Prostate gland (tissue), 2 donors: ENCODE measurements at regions not wholly inside any gene's neighbourhood (a gene's known extent, or its start where the extent isn't known, plus 50 kb on each side); places are given as distances from the start of the nearest gene placed in this dataset.

Source experiments
- DNase-seq: peaks from one replicate; pipeline ENCODE4 v3.0.0-alpha.2; 2019; ENCODE audit warnings: low spot score
- H3K27ac ChIP-seq, 2 donors: fragments of 200-600 bp; sonication (generic); 2 replicates each; pipeline ENCODE4 v1.5.1; 2017 to 2019
- H3K27me3 ChIP-seq: fragments of 200-600 bp; sonication (generic); replicated peaks from 2 replicates; pipeline ENCODE4 v1.5.1; 2019; ENCODE audit not compliant: insufficient read depth
- H3K36me3 ChIP-seq, 2 donors: fragments of 200-600 bp; sonication (generic); 1 replicate in 1 of 2; 2 replicates in 1 of 2; pipeline versions ENCODE4 v1.5.1 to v1.8.1; 2017 to 2019
- H3K4me1 ChIP-seq: fragments of 200-600 bp; sonication (generic); replicated peaks from 2 replicates; pipeline ENCODE4 v1.5.1; 2019
- H3K4me3 ChIP-seq, 2 donors: fragments of 200-600 bp; sonication (generic); 2 replicates each; pipeline ENCODE4 v1.5.1; 2017 to 2019
- H3K9me3 ChIP-seq: fragments of 200-600 bp; sonication (generic); 2 replicates; pipeline ENCODE4 v1.5.1; 2017
- CTCF ChIP-seq, 4 experiments: fragments of 200-600 bp in 2 of 4; fragments of 450-650 bp in 2 of 4; sonication (generic) in 2 of 4; IDR thresholded peaks; 1 replicate in 3 of 4; 2 replicates in 1 of 4; pipeline ENCODE4 v1.5.1; 2016 to 2019; ENCODE audit warnings: antibody characterized with exemption in 4 of 4, mild to moderate bottlenecking in 2 of 4, moderate library complexity in 2 of 4
- POLR2A ChIP-seq: fragments of 450-650 bp; IDR thresholded peaks from one replicate; pipeline ENCODE4 v1.6.1; 2016; ENCODE audit warnings: antibody characterized with exemption, mild to moderate bottlenecking
- POLR2AphosphoS5 ChIP-seq: sonication (generic); formaldehyde crosslinking; IDR thresholded peaks from one replicate; pipeline ENCODE4 v1.6.1; 2017; ENCODE audit warnings: antibody characterized with exemption
- WGBS: methylation state at CpG from one replicate; pipeline ENCODE4 v1.1.5; 2018; 5-methylcytosine and 5-hydroxymethylcytosine counted together
- intact Hi-C: fragments of 100-400 bp; cut with DNase I; formaldehyde crosslinking; loops from one replicate; pipeline ENCODE4 v1.14.2; 2022

- TF ChIP-seq CTCF (IDR thresholded peaks at IDR 0.05), result no peak
- TF ChIP-seq POLR2A, result no peak
- TF ChIP-seq POLR2AphosphoS5, result no peak
- H3K27ac ChIP-seq, result no peak overlapping the region
- 79% methylated on average over 3 of the region's 3 CpGs for WGBS
Measured at GRCh38 chr4:181959121-181959520, 284.1 kb upstream of the TENM3 start.

GRCh38 chr4:181960384-181960783, 282.8 kb upstream of the TENM3 start:
- Histone ChIP-seq H3K36me3 (no peaks in the 10 kb centered on the region), H3K9me3 (no peaks in the 10 kb centered on the region), H3K27ac (no peak overlapping the region), H3K4me1 (peaks cover 2% of the 10 kb centered on the region), H3K4me3 (no peak overlapping the region), H3K27me3 (no peaks in the 10 kb centered on the region)
- intact Hi-C loops, result no loop called here
- no peak for DNase-seq
- 90% methylated on average over 3 of the region's 3 CpGs for whole genome bisulfite sequencing
- TF ChIP-seq POLR2A, result no peak
- no peak for TF ChIP-seq POLR2AphosphoS5
- TF ChIP-seq CTCF (IDR thresholded peaks at IDR 0.05), result no peak

More at GRCh38 chr4:181959121-181959520, 284.1 kb upstream of the TENM3 start:
- no peak overlapping the region for H3K4me3 ChIP-seq
- intact Hi-C loops, result no loop called here
- no peaks in the 10 kb centered on the region for H3K36me3 ChIP-seq
- H3K27me3 ChIP-seq, result no peaks in the 10 kb centered on the region
- peaks cover 4% of the 10 kb centered on the region for H3K4me1 ChIP-seq
- DNase-seq, result no peak
- H3K9me3 ChIP-seq, result no peaks in the 10 kb centered on the region

GRCh38 chr4:181962321-181962720, 280.9 kb upstream of the TENM3 start:
- intact Hi-C loops, result no loop called here
- no peak for DNase-seq
- no peak for TF ChIP-seq CTCF (IDR thresholded peaks at IDR 0.05)
- TF ChIP-seq POLR2AphosphoS5, result no peak
- TF ChIP-seq POLR2A, result no peak
- Histone ChIP-seq H3K27me3 (no peaks in the 10 kb centered on the region), H3K4me1 (no peaks in the 10 kb centered on the region), H3K36me3 (no peaks in the 10 kb centered on the region), H3K27ac (no peak overlapping the region), H3K4me3 (no peak overlapping the region), H3K9me3 (no peaks in the 10 kb centered on the region)
- WGBS, result 29% methylated on average over 4 of the region's 4 CpGs

- no peaks in the 10 kb centered on the region for H3K27me3 ChIP-seq
- H3K4me1 ChIP-seq, result no peaks in the 10 kb centered on the region
- DNase-seq, result no peak
- H3K36me3 ChIP-seq, result no peaks in the 10 kb centered on the region
- no peak overlapping the region for H3K27ac ChIP-seq
- intact Hi-C loops, result no loop called here
- no peak overlapping the region for H3K4me3 ChIP-seq
- H3K9me3 ChIP-seq, result no peaks in the 10 kb centered on the region
- 63% methylated on average over 8 of the region's 8 CpGs for whole genome bisulfite sequencing
- TF ChIP-seq POLR2AphosphoS5, result no peak
- TF ChIP-seq POLR2A, result no peak
- TF ChIP-seq CTCF (IDR thresholded peaks at IDR 0.05), result no peak
Measured at GRCh38 chr4:181964731-181965130, 278.5 kb upstream of the TENM3 start.

GRCh38 chr4:181966104-181966551, 277.1 kb upstream of the TENM3 start:
- no peak overlapping the region for H3K4me3 ChIP-seq
- 50% methylated on average over 1 of the region's 1 CpG for WGBS
- no peaks in the 10 kb centered on the region for H3K36me3 ChIP-seq
- no peaks in the 10 kb centered on the region for H3K4me1 ChIP-seq
- no peak overlapping the region for H3K27ac ChIP-seq
- no peaks in the 10 kb centered on the region for H3K27me3 ChIP-seq
- TF ChIP-seq POLR2A (no peak), POLR2AphosphoS5 (no peak), CTCF (IDR thresholded peaks at IDR 0.05) (no peak)
- intact Hi-C loops, result no loop called here
- H3K9me3 ChIP-seq, result no peaks in the 10 kb centered on the region
- DNase-seq, result no peak
